Endothelial cell of umbilical vein (primary cell): ENCODE measurements at regions not wholly inside any gene's neighbourhood (a gene's known extent, or its start where the extent isn't known, plus 50 kb on each side); places are given as distances from the start of the nearest gene placed in this dataset.

Experiments
- BruUV-seq: library from RNA; stranded (reverse); fragments of 400-500 nt; replicated peaks from 2 replicates; lab custom pipeline; 2021; lab: Mats Ljungman, UMichigan
- CTCF ChIA-PET: fragments of 300-600, 350-600 bp; sonication (Branson Sonifier 250); formaldehyde crosslinking; loops from one replicate; lab custom pipeline; 2021; ENCODE audit warnings: antibody characterized with exemption, inconsistent platforms; lab: Charles Lee
- POLR2A ChIA-PET: fragments of 300-600, 350-600 bp; sonication (Branson Sonifier 250); formaldehyde crosslinking; loops from one replicate; lab custom pipeline; 2021; ENCODE audit warnings: antibody characterized with exemption, inconsistent platforms; lab: Charles Lee
- DNase-seq: peaks from one replicate; pipeline ENCODE4 v3.0.0-alpha.2; 2011; ENCODE audit warnings: low read depth, low spot score
- FAIRE-seq: peaks from 2 replicates; lab custom pipeline; 2011; peaks lifted over from hg19 to GRCh38; lab: Jason Lieb, UNC
- H2AFZ ChIP-seq: 2 replicates; pipeline ENCODE4 v1.6.0; 2012; ENCODE audit warnings: low read depth, low read length, control low read depth, inconsistent platforms
- H3K27ac ChIP-seq: 2 replicates; pipeline ENCODE4 v1.5.1; 2011; ENCODE audit warnings: low read depth, mild to moderate bottlenecking, control low read depth, low read length, moderate library complexity; ENCODE audit not compliant: insufficient read depth
- H3K27me3 ChIP-seq, 2 experiments: 2 replicates each; pipeline versions ENCODE4 v1.6.0 to v1.6.1; 2011; ENCODE audit warnings: low read length in 2 of 2, mixed read lengths in 1 of 2; ENCODE audit not compliant: control insufficient read depth in 2 of 2, insufficient read depth in 2 of 2
- H3K36me3 ChIP-seq, 2 experiments: 2 replicates in 1 of 2; 3 replicates in 1 of 2; pipeline ENCODE4 v1.5.1; 2011; ENCODE audit warnings: low read length in 2 of 2, mild to moderate bottlenecking in 1 of 2, moderate library complexity in 1 of 2; ENCODE audit not compliant: control insufficient read depth in 2 of 2, insufficient read depth in 2 of 2; ENCODE audit errors: extremely low read depth in 1 of 2
- H3K4me1 ChIP-seq: 3 replicates; pipeline ENCODE4 v1.5.1; 2011; ENCODE audit warnings: mild to moderate bottlenecking, low read length; ENCODE audit not compliant: control insufficient read depth, insufficient read depth; ENCODE audit errors: extremely low read depth
- H3K4me2 ChIP-seq: 2 replicates; pipeline ENCODE4 v1.6.1; 2011; ENCODE audit warnings: low read length, control low read depth, mixed read lengths; ENCODE audit not compliant: insufficient read depth
- H3K4me3 ChIP-seq, 3 experiments: fragments of 200-600 bp in 1 of 3; sonication (generic), shearing (Covaris generic) in 1 of 3; replicated peaks in 1 of 3; 2 replicates each; pipeline ENCODE4 v1.5.1; 2011 to 2016; ENCODE audit warnings: control low read depth in 3 of 3, low read length in 3 of 3, mild to moderate bottlenecking in 2 of 3, inconsistent platforms in 1 of 3, low read depth in 1 of 3, moderate library complexity in 1 of 3; ENCODE audit not compliant: insufficient read depth in 1 of 3
- H3K79me2 ChIP-seq: 2 replicates; pipeline ENCODE4 v1.6.0; 2012; ENCODE audit warnings: low read length, inconsistent platforms; ENCODE audit not compliant: control insufficient read depth, insufficient read depth
- H3K9ac ChIP-seq: replicated peaks from 2 replicates; pipeline ENCODE3; 2011; ENCODE audit warnings: low read length, control low read depth; ENCODE audit not compliant: insufficient read depth; ENCODE audit errors: extremely low read depth
- H3K9me1 ChIP-seq: replicated peaks from 3 replicates; pipeline ENCODE4 v1.6.0; 2011; ENCODE audit warnings: mild to moderate bottlenecking, low read length; ENCODE audit not compliant: control insufficient read depth, insufficient read depth; ENCODE audit errors: extremely low read depth
- H3K9me3 ChIP-seq: replicated peaks from 2 replicates; pipeline ENCODE4 v1.5.1; 2012; ENCODE audit warnings: low read length, inconsistent platforms; ENCODE audit not compliant: control insufficient read depth, insufficient read depth
- H4K20me1 ChIP-seq: replicated peaks from 2 replicates; pipeline ENCODE3; 2011; ENCODE audit warnings: mild to moderate bottlenecking, low read length; ENCODE audit not compliant: control insufficient read depth, insufficient read depth; ENCODE audit errors: extremely low read depth
- EZH2 ChIP-seq: IDR thresholded peaks from 2 replicates; pipeline ENCODE4 v1.6.1; 2012; ENCODE audit warnings: borderline replicate concordance, low read depth, mild to moderate bottlenecking, moderate library complexity, low read length, inconsistent platforms; ENCODE audit not compliant: severe bottlenecking
- FOS ChIP-seq: IDR thresholded peaks from 2 replicates; pipeline ENCODE4 v1.6.1; 2011; ENCODE audit warnings: mild to moderate bottlenecking, low read length, moderate library complexity, borderline replicate concordance; ENCODE audit not compliant: insufficient read depth
- GATA2 ChIP-seq: IDR thresholded peaks from 2 replicates; pipeline ENCODE4 v1.7.0; 2011; ENCODE audit warnings: low read depth, mild to moderate bottlenecking, moderate library complexity, mixed read lengths, low read length; ENCODE audit not compliant: insufficient read length, insufficient read depth
- JUN ChIP-seq: IDR thresholded peaks from 2 replicates; pipeline ENCODE4 v1.6.1; 2011; ENCODE audit warnings: borderline replicate concordance, low read depth; ENCODE audit not compliant: insufficient read length, insufficient read depth
- MYC ChIP-seq: IDR thresholded peaks from one replicate; pipeline ENCODE4 v1.6.1; 2011; ENCODE audit warnings: mild to moderate bottlenecking, low read depth, low read length
- POLR2A ChIP-seq: IDR thresholded peaks from 2 replicates; pipeline ENCODE4 v1.6.1; 2012; ENCODE audit warnings: low read depth, mild to moderate bottlenecking, control low read depth, low read length
- POLR2AphosphoS5 ChIP-seq: IDR thresholded peaks from 2 replicates; pipeline ENCODE4 v1.6.1; 2012; ENCODE audit warnings: low read depth, mild to moderate bottlenecking, control low read depth, low read length, moderate library complexity; ENCODE audit not compliant: insufficient read depth
- dilution Hi-C: fragments of 300-500 bp; cut with MboI; formaldehyde crosslinking; loops from one replicate; pipeline ENCODE4 v1.15.0; 2019; ENCODE audit warnings: low sequenced_read_pairs; ENCODE audit not compliant: extremely low pct_ligation_motif_present
- intact Hi-C: fragments of 100-400 bp; cut with micrococcal nuclease; formaldehyde crosslinking; loops from one replicate; pipeline ENCODE4 v1.10.0; 2022
- TF ChIP-seq, protein P1 (sequence below): IDR thresholded peaks from 2 replicates; pipeline ENCODE4 v1.6.1; 2011; ENCODE audit not compliant: insufficient read depth, insufficient read length
- TF ChIP-seq, protein P2 (sequence below), 2 donors: IDR thresholded peaks; 1 replicate in 1 of 2; 2 replicates in 1 of 2; pipeline ENCODE4 v1.5.1; 2011; ENCODE audit warnings: low read length in 2 of 2, mild to moderate bottlenecking in 2 of 2, moderate library complexity in 2 of 2, control low read depth in 1 of 2, inconsistent platforms in 1 of 2, low read depth in 1 of 2; ENCODE audit not compliant: insufficient read depth in 1 of 2; ENCODE audit errors: extremely low read depth in 1 of 2

DNA sequence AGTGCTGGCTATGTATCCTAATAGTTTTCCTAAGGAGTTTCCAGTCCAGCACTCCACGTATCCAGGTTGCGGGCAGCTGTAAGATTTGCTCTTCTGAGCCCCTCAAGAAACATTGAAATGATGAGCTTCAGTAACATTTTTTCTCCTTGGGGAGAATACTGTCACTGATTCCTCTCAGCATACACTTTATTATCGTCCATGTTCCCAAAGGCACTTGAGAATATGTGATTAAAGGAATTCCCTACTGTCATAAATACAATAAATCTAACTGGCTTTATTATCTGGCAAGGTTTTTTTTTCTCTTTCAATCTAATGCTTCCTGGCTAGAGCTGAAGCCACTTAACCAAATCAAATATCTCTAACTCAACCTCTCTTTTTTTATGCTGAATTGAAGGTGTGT is 359.2 kb upstream of the PKN2 start:
- H3K27me3 ChIP-seq, result no peaks in the 10 kb centered on the region
- H4K20me1 ChIP-seq, result no peaks in the 10 kb centered on the region
- intact Hi-C loops (loop anchor here (5.0 kb wide), 1 partner anchor 998 kb away; the partner anchor contains the start of gene LMO4), dilution Hi-C loops (no loop called here)
- no peak overlapping the region for H2AFZ ChIP-seq
- peaks cover 2% of the 10 kb centered on the region for H3K9me1 ChIP-seq
- POLR2A ChIA-PET, result no interaction called here
- no peaks in the 10 kb centered on the region for H3K79me2 ChIP-seq
- no TSS peak for BruUV-seq
- peaks cover 24% of the 10 kb centered on the region for H3K4me1 ChIP-seq
- no peak overlapping the region for H3K4me2 ChIP-seq
- H3K9me3 ChIP-seq, result no peaks in the 10 kb centered on the region
- DNase-seq (no peak), FAIRE-seq (no peak)
- no peak overlapping the region for H3K4me3 ChIP-seq
- no peaks in the 10 kb centered on the region for H3K36me3 ChIP-seq
- H3K9ac ChIP-seq, result no peak overlapping the region
- TF ChIP-seq GATA2, result no peak
- no peak for TF ChIP-seq FOS
- no peak for TF ChIP-seq EZH2
- TF ChIP-seq JUN, result no peak
- TF ChIP-seq, protein P1, sequence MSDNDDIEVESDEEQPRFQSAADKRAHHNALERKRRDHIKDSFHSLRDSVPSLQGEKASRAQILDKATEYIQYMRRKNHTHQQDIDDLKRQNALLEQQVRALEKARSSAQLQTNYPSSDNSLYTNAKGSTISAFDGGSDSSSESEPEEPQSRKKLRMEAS, result no peak
- TF ChIP-seq, protein P2, sequence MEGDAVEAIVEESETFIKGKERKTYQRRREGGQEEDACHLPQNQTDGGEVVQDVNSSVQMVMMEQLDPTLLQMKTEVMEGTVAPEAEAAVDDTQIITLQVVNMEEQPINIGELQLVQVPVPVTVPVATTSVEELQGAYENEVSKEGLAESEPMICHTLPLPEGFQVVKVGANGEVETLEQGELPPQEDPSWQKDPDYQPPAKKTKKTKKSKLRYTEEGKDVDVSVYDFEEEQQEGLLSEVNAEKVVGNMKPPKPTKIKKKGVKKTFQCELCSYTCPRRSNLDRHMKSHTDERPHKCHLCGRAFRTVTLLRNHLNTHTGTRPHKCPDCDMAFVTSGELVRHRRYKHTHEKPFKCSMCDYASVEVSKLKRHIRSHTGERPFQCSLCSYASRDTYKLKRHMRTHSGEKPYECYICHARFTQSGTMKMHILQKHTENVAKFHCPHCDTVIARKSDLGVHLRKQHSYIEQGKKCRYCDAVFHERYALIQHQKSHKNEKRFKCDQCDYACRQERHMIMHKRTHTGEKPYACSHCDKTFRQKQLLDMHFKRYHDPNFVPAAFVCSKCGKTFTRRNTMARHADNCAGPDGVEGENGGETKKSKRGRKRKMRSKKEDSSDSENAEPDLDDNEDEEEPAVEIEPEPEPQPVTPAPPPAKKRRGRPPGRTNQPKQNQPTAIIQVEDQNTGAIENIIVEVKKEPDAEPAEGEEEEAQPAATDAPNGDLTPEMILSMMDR (IDR thresholded peaks at IDR 0.05; ENCODE audit: extremely low read depth in 1 of 2, insufficient read depth in 1 of 2, low read depth in 1 of 2, low read length in 2 of 2), result no peak
- no peak for TF ChIP-seq POLR2AphosphoS5
- TF ChIP-seq POLR2A, result no peak
- no peak for TF ChIP-seq MYC
- no peak overlapping the region for H3K27ac ChIP-seq
- CTCF ChIA-PET, result no interaction called here
